ENCODE measurements at regions not wholly inside any gene's neighbourhood (a gene's known extent, or its start where the extent isn't known, plus 50 kb on each side); places are given as distances from the start of the nearest gene placed in this dataset.

DNA sequence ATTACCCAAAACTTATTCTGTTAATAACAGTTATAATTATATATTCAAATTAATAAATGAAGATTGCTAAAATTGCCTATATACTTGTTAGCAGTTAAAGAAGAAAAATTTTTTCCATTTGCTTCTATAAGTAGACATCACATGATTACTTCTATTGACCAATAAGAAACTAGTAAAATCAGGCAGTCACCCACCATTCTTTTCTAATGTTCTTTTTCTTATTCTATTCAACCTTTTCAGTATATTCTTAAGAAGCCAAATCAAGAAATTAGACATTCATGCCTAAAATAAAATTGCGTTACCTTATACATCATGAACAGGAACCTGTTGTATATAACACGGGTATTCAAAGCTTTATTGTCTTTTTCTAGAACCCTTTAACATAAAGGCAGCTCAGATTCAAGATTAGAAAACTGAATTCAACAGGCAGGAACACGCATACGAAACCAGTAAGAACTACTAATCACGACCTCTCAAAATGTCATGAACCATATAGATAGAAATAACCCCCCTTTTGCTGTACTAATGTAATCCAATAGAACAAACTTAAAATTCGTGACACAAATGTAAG lies 568.1 kb upstream of the DIPK2B start:
- TF ChIP-seq, protein P1, sequence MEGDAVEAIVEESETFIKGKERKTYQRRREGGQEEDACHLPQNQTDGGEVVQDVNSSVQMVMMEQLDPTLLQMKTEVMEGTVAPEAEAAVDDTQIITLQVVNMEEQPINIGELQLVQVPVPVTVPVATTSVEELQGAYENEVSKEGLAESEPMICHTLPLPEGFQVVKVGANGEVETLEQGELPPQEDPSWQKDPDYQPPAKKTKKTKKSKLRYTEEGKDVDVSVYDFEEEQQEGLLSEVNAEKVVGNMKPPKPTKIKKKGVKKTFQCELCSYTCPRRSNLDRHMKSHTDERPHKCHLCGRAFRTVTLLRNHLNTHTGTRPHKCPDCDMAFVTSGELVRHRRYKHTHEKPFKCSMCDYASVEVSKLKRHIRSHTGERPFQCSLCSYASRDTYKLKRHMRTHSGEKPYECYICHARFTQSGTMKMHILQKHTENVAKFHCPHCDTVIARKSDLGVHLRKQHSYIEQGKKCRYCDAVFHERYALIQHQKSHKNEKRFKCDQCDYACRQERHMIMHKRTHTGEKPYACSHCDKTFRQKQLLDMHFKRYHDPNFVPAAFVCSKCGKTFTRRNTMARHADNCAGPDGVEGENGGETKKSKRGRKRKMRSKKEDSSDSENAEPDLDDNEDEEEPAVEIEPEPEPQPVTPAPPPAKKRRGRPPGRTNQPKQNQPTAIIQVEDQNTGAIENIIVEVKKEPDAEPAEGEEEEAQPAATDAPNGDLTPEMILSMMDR (optimal IDR thresholded peaks at IDR 0.05 in 1 of 3, IDR thresholded peaks at IDR 0.05 in 1 of 3, conservative IDR thresholded peaks at IDR 0.05 in 1 of 3; ENCODE audit: extremely low read depth in 1 of 3, insufficient read depth in 2 of 3, low read length in 3 of 3): no peak
- TF ChIP-seq EZH2 (IDR thresholded peaks at IDR 0.05; ENCODE audit: low read length): no peak
